Central memory CD8-positive, alpha-beta T cell (primary cell): ENCODE measurements at regions not wholly inside any gene's neighbourhood (a gene's known extent, or its start where the extent isn't known, plus 50 kb on each side); places are given as distances from the start of the nearest gene placed in this dataset.

ENCODE experiments used
- ATAC-seq: fragments of 150-1000 bp; cut with Tn5 transposase; replicated peaks from 2 replicates; pipeline ENCODE4 v1.10.0; 2022; ENCODE audit warnings: mild to moderate bottlenecking, moderate FRiP score, moderate number of reproducible peaks; ENCODE audit not compliant: poor library complexity, severe bottlenecking; ENCODE audit errors: extremely low read depth
- DNase-seq, 2 donors: peaks; one replicate each; pipeline ENCODE4 v3.0.0; 2021; ENCODE audit warnings: low spot score in 2 of 2
- H3K27ac Mint-ChIP-seq: one replicate; pipeline ENCODE4 v1.8.0; 2022; ENCODE audit warnings: low read depth, mild to moderate bottlenecking, moderate library complexity, mixed read lengths
- H3K27me3 Mint-ChIP-seq: one replicate; pipeline ENCODE4 v1.8.0; 2022; ENCODE audit warnings: mixed read lengths
- H3K36me3 Mint-ChIP-seq: one replicate; pipeline ENCODE4 v1.8.0; 2022; ENCODE audit warnings: mild to moderate bottlenecking, moderate library complexity, mixed read lengths; ENCODE audit not compliant: insufficient read depth
- H3K4me1 Mint-ChIP-seq: one replicate; pipeline ENCODE4 v1.8.0; 2022; ENCODE audit warnings: mixed read lengths
- H3K4me3 Mint-ChIP-seq: one replicate; pipeline ENCODE4 v1.8.0; 2022; ENCODE audit warnings: mild to moderate bottlenecking, moderate library complexity, mixed read lengths
- H3K9me3 Mint-ChIP-seq: one replicate; pipeline ENCODE4 v1.8.0; 2022; ENCODE audit warnings: mixed read lengths

GRCh38 chr12:33560653-33561208, 121.1 kb upstream of the SYT10 start:
- Mint-ChIP-seq H3K4me1 (no peaks in the 10 kb centered on the region), H3K27ac (no peak overlapping the region), H3K36me3 (no peaks in the 10 kb centered on the region), H3K9me3 (peaks cover 22% of the 10 kb centered on the region), H3K4me3 (no peak overlapping the region), H3K27me3 (no peaks in the 10 kb centered on the region)
- DNase-seq (no peak), ATAC-seq (no peak)

GRCh38 chr12:33562401-33562800, 122.8 kb upstream of the SYT10 start:
- ATAC-seq, result no peak
- no peak for DNase-seq
- Mint-ChIP-seq H3K9me3 (peaks cover 18% of the 10 kb centered on the region), H3K4me1 (no peaks in the 10 kb centered on the region), H3K4me3 (no peak overlapping the region), H3K36me3 (no peaks in the 10 kb centered on the region), H3K27me3 (no peaks in the 10 kb centered on the region), H3K27ac (no peak overlapping the region)

GRCh38 chr12:33566403-33566802, 126.8 kb upstream of the SYT10 start:
- H3K36me3 Mint-ChIP-seq, result no peaks in the 10 kb centered on the region
- no peak overlapping the region for H3K4me3 Mint-ChIP-seq
- no peak overlapping the region for H3K27ac Mint-ChIP-seq
- ATAC-seq (no peak), DNase-seq (no peak)
- H3K27me3 Mint-ChIP-seq, result no peaks in the 10 kb centered on the region
- no peaks in the 10 kb centered on the region for H3K4me1 Mint-ChIP-seq
- peaks cover 28% of the 10 kb centered on the region for H3K9me3 Mint-ChIP-seq

- Mint-ChIP-seq H3K9me3 (peaks cover 22% of the 10 kb centered on the region), H3K4me1 (no peaks in the 10 kb centered on the region), H3K27me3 (no peaks in the 10 kb centered on the region), H3K36me3 (peaks cover 1% of the 10 kb centered on the region), H3K4me3 (no peak overlapping the region), H3K27ac (no peak overlapping the region)
- ATAC-seq (no peak), DNase-seq (no peak)
Measured at GRCh38 chr12:33575346-33575745, 135.7 kb upstream of the SYT10 start.

GRCh38 chr12:33581613-33582122, 142.0 kb upstream of the SYT10 start:
- H3K4me3 Mint-ChIP-seq, result no peak overlapping the region
- DNase-seq, result no peak
- no peak overlapping the region for H3K27ac Mint-ChIP-seq
- peaks cover 18% of the 10 kb centered on the region for H3K9me3 Mint-ChIP-seq
- H3K27me3 Mint-ChIP-seq, result no peaks in the 10 kb centered on the region
- no peak for ATAC-seq
- no peaks in the 10 kb centered on the region for H3K4me1 Mint-ChIP-seq
- no peaks in the 10 kb centered on the region for H3K36me3 Mint-ChIP-seq

GRCh38 chr12:33586576-33586975, 147.0 kb upstream of the SYT10 start:
- Mint-ChIP-seq H3K4me1 (no peaks in the 10 kb centered on the region), H3K27ac (no peak overlapping the region), H3K27me3 (no peaks in the 10 kb centered on the region), H3K4me3 (no peak overlapping the region), H3K9me3 (peaks cover 11% of the 10 kb centered on the region), H3K36me3 (no peaks in the 10 kb centered on the region)
- DNase-seq (no peak), ATAC-seq (no peak)

- Mint-ChIP-seq H3K4me1 (no peaks in the 10 kb centered on the region), H3K27ac (no peak overlapping the region), H3K36me3 (no peaks in the 10 kb centered on the region), H3K27me3 (no peaks in the 10 kb centered on the region), H3K9me3 (peaks cover 11% of the 10 kb centered on the region), H3K4me3 (no peak overlapping the region)
- ATAC-seq (no peak), DNase-seq (no peak)
Measured at GRCh38 chr12:33587354-33587753, 147.7 kb upstream of the SYT10 start.

GRCh38 chr12:33587784-33588712, 148.4 kb upstream of the SYT10 start:
- no peak overlapping the region for H3K4me3 Mint-ChIP-seq

GRCh38 chr12:33588725-33589405, 149.2 kb upstream of the SYT10 start:
- Mint-ChIP-seq H3K27ac (no peak overlapping the region), H3K36me3 (no peaks in the 10 kb centered on the region), H3K9me3 (peaks cover 11% of the 10 kb centered on the region), H3K4me1 (no peaks in the 10 kb centered on the region), H3K4me3 (no peak overlapping the region), H3K27me3 (no peaks in the 10 kb centered on the region)
- DNase-seq, result no peak
- ATAC-seq, result no peak

More at GRCh38 chr12:33587784-33588712, 148.4 kb upstream of the SYT10 start:
- DNase-seq (no peak), ATAC-seq (peak; percentile 28)
- no peaks in the 10 kb centered on the region for H3K4me1 Mint-ChIP-seq
- no peaks in the 10 kb centered on the region for H3K27me3 Mint-ChIP-seq
- H3K27ac Mint-ChIP-seq, result no peak overlapping the region
- peaks cover 11% of the 10 kb centered on the region for H3K9me3 Mint-ChIP-seq
- no peaks in the 10 kb centered on the region for H3K36me3 Mint-ChIP-seq

GRCh38 chr12:33589576-33590114, 150.0 kb upstream of the SYT10 start:
- no peak overlapping the region for H3K27ac Mint-ChIP-seq
- no peaks in the 10 kb centered on the region for H3K36me3 Mint-ChIP-seq
- no peaks in the 10 kb centered on the region for H3K27me3 Mint-ChIP-seq
- no peak for DNase-seq
- H3K4me1 Mint-ChIP-seq, result no peaks in the 10 kb centered on the region
- peaks cover 11% of the 10 kb centered on the region for H3K9me3 Mint-ChIP-seq
- no peak overlapping the region for H3K4me3 Mint-ChIP-seq
- ATAC-seq, result no peak

- DNase-seq, result no peak
Measured at GRCh38 chr12:33593753-33594152, 154.1 kb upstream of the SYT10 start.

GRCh38 chr12:33596061-33596460, 156.4 kb upstream of the SYT10 start:
- Mint-ChIP-seq H3K4me1 (no peaks in the 10 kb centered on the region), H3K27me3 (no peaks in the 10 kb centered on the region)

More at GRCh38 chr12:33593753-33594152, 154.1 kb upstream of the SYT10 start:
- H3K27ac Mint-ChIP-seq, result no peak overlapping the region
- H3K9me3 Mint-ChIP-seq, result peaks cover 4% of the 10 kb centered on the region
- H3K36me3 Mint-ChIP-seq, result no peaks in the 10 kb centered on the region
- H3K4me1 Mint-ChIP-seq, result no peaks in the 10 kb centered on the region
- no peaks in the 10 kb centered on the region for H3K27me3 Mint-ChIP-seq
- no peak overlapping the region for H3K4me3 Mint-ChIP-seq
- ATAC-seq, result no peak

More at GRCh38 chr12:33596061-33596460, 156.4 kb upstream of the SYT10 start:
- ATAC-seq (no peak), DNase-seq (no peak)
- no peaks in the 10 kb centered on the region for H3K36me3 Mint-ChIP-seq
- no peak overlapping the region for H3K4me3 Mint-ChIP-seq
- H3K27ac Mint-ChIP-seq, result no peak overlapping the region
- peaks cover 3% of the 10 kb centered on the region for H3K9me3 Mint-ChIP-seq
